Trophoblast cell (in vitro differentiated cells and primary cell): ENCODE measurements at regions not wholly inside any gene's neighbourhood (a gene's known extent, or its start where the extent isn't known, plus 50 kb on each side); places are given as distances from the start of the nearest gene placed in this dataset.

Experiments used
- DNase-seq, 2 donors: peaks; one replicate each; pipeline ENCODE4 v3.0.0-alpha.2; 2016
- H2AFZ ChIP-seq: 2 replicates; pipeline ENCODE4 v1.6.1; 2013; ENCODE audit warnings: low read length, moderate library complexity, mild to moderate bottlenecking; ENCODE audit not compliant: insufficient read depth, poor library complexity
- H2AK5ac ChIP-seq: 2 replicates; pipeline ENCODE4 v1.6.1; 2013; ENCODE audit warnings: mild to moderate bottlenecking, low read length
- H2BK120ac ChIP-seq: 2 replicates; pipeline ENCODE4 v1.6.1; 2013; ENCODE audit warnings: low read length, mild to moderate bottlenecking, moderate library complexity; ENCODE audit not compliant: insufficient read depth, poor library complexity
- H2BK12ac ChIP-seq: 2 replicates; pipeline ENCODE4 v1.6.1; 2013; ENCODE audit warnings: mild to moderate bottlenecking, low read length, moderate library complexity
- H2BK5ac ChIP-seq: 2 replicates; pipeline ENCODE4 v1.6.1; 2013; ENCODE audit warnings: low read length, low read depth, moderate library complexity, mild to moderate bottlenecking; ENCODE audit not compliant: poor library complexity
- H3K14ac ChIP-seq: 2 replicates; pipeline ENCODE4 v1.6.1; 2013; ENCODE audit warnings: mild to moderate bottlenecking, low read length
- H3K18ac ChIP-seq: 2 replicates; pipeline ENCODE4 v1.6.1; 2013; ENCODE audit warnings: mild to moderate bottlenecking, low read length
- H3K23ac ChIP-seq: 2 replicates; pipeline ENCODE4 v1.6.1; 2013; ENCODE audit warnings: low read length
- H3K27ac ChIP-seq: 2 replicates; pipeline ENCODE4 v1.5.1; 2013; ENCODE audit warnings: low read depth, mild to moderate bottlenecking, inconsistent platforms, low read length, moderate library complexity
- H3K27me3 ChIP-seq: 2 replicates; pipeline ENCODE4 v1.6.1; 2013; ENCODE audit warnings: inconsistent platforms, mild to moderate bottlenecking, low read length, moderate library complexity; ENCODE audit not compliant: insufficient read depth
- H3K36me3 ChIP-seq, 2 experiments: 1 replicate in 1 of 2; 2 replicates in 1 of 2; pipeline ENCODE4 v1.6.1; 2013; ENCODE audit warnings: low read length in 2 of 2, mild to moderate bottlenecking in 2 of 2, moderate library complexity in 1 of 2; ENCODE audit not compliant: insufficient read depth in 2 of 2, control insufficient read depth in 1 of 2
- H3K4ac ChIP-seq: 2 replicates; pipeline ENCODE4 v1.6.1; 2013; ENCODE audit warnings: low read depth, mild to moderate bottlenecking, low read length, moderate library complexity
- H3K4me1 ChIP-seq, 2 experiments: 1 replicate in 1 of 2; 2 replicates in 1 of 2; pipeline ENCODE4 v1.6.1; 2013; ENCODE audit warnings: low read length in 2 of 2, mild to moderate bottlenecking in 2 of 2, moderate library complexity in 1 of 2; ENCODE audit not compliant: insufficient read depth in 2 of 2, control insufficient read depth in 1 of 2
- H3K4me2 ChIP-seq: 2 replicates; pipeline ENCODE4 v1.6.1; 2013; ENCODE audit warnings: inconsistent platforms, mild to moderate bottlenecking, low read length, moderate library complexity
- H3K4me3 ChIP-seq: 2 replicates; pipeline ENCODE4 v1.5.1; 2013; ENCODE audit warnings: mild to moderate bottlenecking, low read depth, low read length, inconsistent platforms
- H3K79me1 ChIP-seq: one replicate; pipeline ENCODE4 v1.6.1; 2013; ENCODE audit warnings: low read length
- H3K79me2 ChIP-seq: 2 replicates; pipeline ENCODE4 v1.6.1; 2013; ENCODE audit warnings: low read length, mild to moderate bottlenecking; ENCODE audit not compliant: control insufficient read depth, insufficient read depth, poor library complexity
- H3K9ac ChIP-seq: 2 replicates; pipeline ENCODE4 v1.6.1; 2013; ENCODE audit warnings: mild to moderate bottlenecking, low read length
- H3K9me3 ChIP-seq: 2 replicates; pipeline ENCODE4 v1.6.1; 2013; ENCODE audit warnings: low read depth, mild to moderate bottlenecking, control low read depth, inconsistent platforms, low read length; ENCODE audit not compliant: insufficient read depth
- H4K12ac ChIP-seq: 2 replicates; pipeline ENCODE4 v1.6.1; 2013; ENCODE audit warnings: low read depth, mild to moderate bottlenecking, low read length, moderate library complexity
- H4K8ac ChIP-seq: 2 replicates; pipeline ENCODE4 v1.6.1; 2013; ENCODE audit warnings: low read depth, mild to moderate bottlenecking, low read length, moderate library complexity
- H4K91ac ChIP-seq: one replicate; pipeline ENCODE4 v1.6.1; 2013; ENCODE audit warnings: low read depth, mild to moderate bottlenecking, low read length, moderate library complexity
- WGBS: extraction: QIAGEN DNeasy Blood & Tissue Kit; methylation state at CpG from one replicate; pipeline ENCODE4 v1.1.7; 2013; ENCODE audit warnings: missing lambda C conversion rate; ENCODE audit not compliant: insufficient read length, insufficient coverage; ENCODE audit errors: extremely low coverage; 5-methylcytosine and 5-hydroxymethylcytosine counted together

DNA sequence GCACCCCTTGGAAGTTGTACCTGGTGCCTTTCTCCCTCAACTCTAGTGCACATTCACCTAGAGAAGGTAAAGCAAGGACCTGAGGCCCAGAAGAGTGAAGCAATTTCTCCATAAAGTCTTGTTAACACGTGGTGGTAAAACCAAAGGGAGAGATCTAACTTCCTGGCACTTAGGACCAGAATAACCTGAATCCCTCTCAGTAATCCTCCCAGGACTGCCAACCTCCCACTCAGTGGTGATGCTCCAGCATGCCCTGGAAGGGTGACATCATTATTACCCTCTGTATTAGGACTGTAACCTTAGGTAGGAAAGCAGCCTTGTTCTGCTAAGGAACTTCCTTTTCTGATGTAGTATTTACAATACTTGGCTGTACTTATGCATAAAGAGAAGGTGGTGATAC, 330.6 kb upstream of the MARCKS start:
- H2BK5ac ChIP-seq, result peak overlapping the region; percentile 68
- H3K4me1 ChIP-seq, result no peaks in the 10 kb centered on the region
- no peaks in the 10 kb centered on the region for H3K27me3 ChIP-seq
- H4K91ac ChIP-seq, result no peak overlapping the region
- no peak for DNase-seq
- H2AFZ ChIP-seq, result no peak overlapping the region
- peaks cover 2% of the 10 kb centered on the region for H3K79me1 ChIP-seq
- H3K9ac ChIP-seq, result no peak overlapping the region
- no peak overlapping the region for H2AK5ac ChIP-seq
- no peak overlapping the region for H3K23ac ChIP-seq
- no peaks in the 10 kb centered on the region for H3K79me2 ChIP-seq
- no peak overlapping the region for H2BK120ac ChIP-seq
- no peak overlapping the region for H3K4me2 ChIP-seq
- H3K4me3 ChIP-seq, result no peak overlapping the region
- no peak overlapping the region for H4K12ac ChIP-seq
- H3K9me3 ChIP-seq, result no peaks in the 10 kb centered on the region
- H3K4ac ChIP-seq, result no peak overlapping the region
- no peaks in the 10 kb centered on the region for H3K36me3 ChIP-seq
- no peak overlapping the region for H3K18ac ChIP-seq
- no peak overlapping the region for H3K14ac ChIP-seq
- H4K8ac ChIP-seq, result no peak overlapping the region
- WGBS, result no CpG with 5 or more reads among the region's 1 CpG
- no peak overlapping the region for H2BK12ac ChIP-seq
- no peak overlapping the region for H3K27ac ChIP-seq

DNA sequence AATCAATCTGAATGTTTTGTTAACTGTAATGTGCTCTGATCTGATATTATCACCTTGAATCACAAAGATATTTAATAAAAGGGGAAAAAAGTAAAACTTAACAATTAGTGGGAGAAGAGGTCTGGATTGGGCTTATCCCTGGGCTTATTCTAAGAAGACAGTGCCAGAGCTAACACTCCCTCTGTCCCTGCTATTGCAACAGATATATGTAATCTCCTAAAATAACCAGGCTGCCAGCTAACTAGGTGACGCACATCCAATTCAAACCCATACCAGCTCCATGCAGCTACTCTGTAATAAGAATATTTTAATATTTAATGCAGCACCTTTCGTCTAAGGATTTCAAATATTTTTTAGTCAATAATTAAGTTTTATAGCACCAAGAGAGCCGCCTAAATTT, 330.1 kb upstream of the MARCKS start:
- Histone ChIP-seq H3K4ac (no peak overlapping the region), H3K4me1 (no peaks in the 10 kb centered on the region), H2AFZ (no peak overlapping the region), H4K91ac (no peak overlapping the region), H4K12ac (no peak overlapping the region), H3K4me2 (no peak overlapping the region), H2BK120ac (no peak overlapping the region), H3K9me3 (no peaks in the 10 kb centered on the region), H3K23ac (no peak overlapping the region), H3K36me3 (no peaks in the 10 kb centered on the region), H2BK5ac (no peak overlapping the region), H3K79me2 (no peaks in the 10 kb centered on the region), H3K27ac (no peak overlapping the region), H3K9ac (no peak overlapping the region), H3K4me3 (no peak overlapping the region), H3K18ac (no peak overlapping the region), H3K14ac (no peak overlapping the region), H3K27me3 (no peaks in the 10 kb centered on the region), H4K8ac (no peak overlapping the region), H3K79me1 (peaks cover 2% of the 10 kb centered on the region), H2AK5ac (no peak overlapping the region), H2BK12ac (no peak overlapping the region)
- WGBS, result no CpG with 5 or more reads among the region's 3 CpGs
- no peak for DNase-seq

GRCh38 chr6:113528111-113528510, 329.0 kb upstream of the MARCKS start:
- Histone ChIP-seq H3K79me1 (peaks cover 2% of the 10 kb centered on the region), H3K27ac (no peak overlapping the region), H3K23ac (no peak overlapping the region), H3K4me2 (no peak overlapping the region), H4K12ac (no peak overlapping the region), H2AK5ac (no peak overlapping the region), H3K27me3 (no peaks in the 10 kb centered on the region), H4K91ac (no peak overlapping the region), H3K4ac (no peak overlapping the region), H4K8ac (no peak overlapping the region), H3K36me3 (no peaks in the 10 kb centered on the region), H3K4me1 (no peaks in the 10 kb centered on the region), H3K9me3 (no peaks in the 10 kb centered on the region), H2BK12ac (no peak overlapping the region), H3K18ac (no peak overlapping the region), H2BK5ac (no peak overlapping the region), H3K9ac (no peak overlapping the region), H2BK120ac (no peak overlapping the region), H3K4me3 (no peak overlapping the region), H3K79me2 (no peaks in the 10 kb centered on the region), H2AFZ (no peak overlapping the region), H3K14ac (no peak overlapping the region)
- no peak for DNase-seq
- no CpG with 5 or more reads among the region's 3 CpGs for WGBS

GRCh38 chr6:113529196-113529595, 327.9 kb upstream of the MARCKS start:
- no peak overlapping the region for H3K14ac ChIP-seq
- no peak overlapping the region for H3K23ac ChIP-seq
- no peak overlapping the region for H3K4ac ChIP-seq
- H3K79me2 ChIP-seq, result no peaks in the 10 kb centered on the region
- H2BK120ac ChIP-seq, result no peak overlapping the region
- no peak for DNase-seq
- no peak overlapping the region for H3K4me3 ChIP-seq
- peaks cover 2% of the 10 kb centered on the region for H3K79me1 ChIP-seq
- no peaks in the 10 kb centered on the region for H3K36me3 ChIP-seq
- H2AK5ac ChIP-seq, result no peak overlapping the region
- no peak overlapping the region for H3K27ac ChIP-seq
- H2BK5ac ChIP-seq, result no peak overlapping the region
- no peak overlapping the region for H2BK12ac ChIP-seq
- no peak overlapping the region for H4K12ac ChIP-seq
- H3K4me2 ChIP-seq, result no peak overlapping the region
- H4K8ac ChIP-seq, result no peak overlapping the region
- H3K9me3 ChIP-seq, result no peaks in the 10 kb centered on the region
- H3K4me1 ChIP-seq, result no peaks in the 10 kb centered on the region
- H3K9ac ChIP-seq, result no peak overlapping the region
- no peaks in the 10 kb centered on the region for H3K27me3 ChIP-seq
- no peak overlapping the region for H3K18ac ChIP-seq
- H4K91ac ChIP-seq, result no peak overlapping the region
- no peak overlapping the region for H2AFZ ChIP-seq

GRCh38 chr6:113529879-113530278, 327.3 kb upstream of the MARCKS start:
- Histone ChIP-seq H4K8ac (no peak overlapping the region), H3K23ac (no peak overlapping the region), H2BK12ac (no peak overlapping the region), H4K12ac (no peak overlapping the region), H3K79me2 (no peaks in the 10 kb centered on the region), H3K27ac (no peak overlapping the region), H3K4ac (no peak overlapping the region), H2AFZ (no peak overlapping the region), H3K79me1 (peaks cover 2% of the 10 kb centered on the region), H3K27me3 (no peaks in the 10 kb centered on the region), H3K9ac (no peak overlapping the region), H2BK5ac (no peak overlapping the region), H3K9me3 (no peaks in the 10 kb centered on the region), H2BK120ac (no peak overlapping the region), H3K36me3 (no peaks in the 10 kb centered on the region), H3K18ac (no peak overlapping the region), H3K4me1 (no peaks in the 10 kb centered on the region), H3K4me2 (no peak overlapping the region), H3K4me3 (no peak overlapping the region), H2AK5ac (no peak overlapping the region), H4K91ac (no peak overlapping the region), H3K14ac (no peak overlapping the region)
- no peak for DNase-seq
- WGBS, result no CpG with 5 or more reads among the region's 1 CpG
